Breast epithelium (tissue), 4 donors: ENCODE measurements at regions not wholly inside any gene's neighbourhood (a gene's known extent, or its start where the extent isn't known, plus 50 kb on each side); places are given as distances from the start of the nearest gene placed in this dataset.

Source experiments
- DNase-seq, 2 donors: peaks; one replicate each; pipeline ENCODE4 v3.0.0-alpha.2; 2019; ENCODE audit warnings: low spot score in 2 of 2
- H3K27ac ChIP-seq, 2 donors: fragments of 200-600 bp; sonication (generic) in 1 of 2; one replicate each; pipeline ENCODE4 v1.5.1; 2016 to 2019; ENCODE audit warnings: mild to moderate bottlenecking in 1 of 2
- H3K27me3 ChIP-seq, 2 donors: fragments of 200-600 bp; sonication (generic) in 1 of 2; one replicate each; pipeline versions ENCODE4 v1.5.1 to v1.6.0; 2017 to 2019; ENCODE audit warnings: control low read depth in 1 of 2, mild to moderate bottlenecking in 1 of 2
- H3K36me3 ChIP-seq: fragments of 200-600 bp; one replicate; pipeline ENCODE4 v1.5.1; 2019
- H3K4me1 ChIP-seq, 2 donors: fragments of 200-600 bp; sonication (generic); one replicate each; pipeline ENCODE4 v1.5.1; 2016 to 2019; ENCODE audit warnings: control low read depth in 1 of 2
- H3K4me3 ChIP-seq, 3 donors: fragments of 200-600 bp; sonication (generic); 1 replicate in 2 of 3; 2 replicates in 1 of 3; pipeline ENCODE4 v1.5.1; 2016 to 2019; ENCODE audit warnings: mild to moderate bottlenecking in 3 of 3, moderate library complexity in 2 of 3
- H3K9me3 ChIP-seq, 2 donors: fragments of 200-600 bp; sonication (generic) in 1 of 2; one replicate each; pipeline ENCODE4 v1.5.1; 2016 to 2019; ENCODE audit warnings: control low read depth in 1 of 2
- CTCF ChIP-seq, 3 donors: fragments of 450-650 bp; IDR thresholded peaks; one replicate each; pipeline ENCODE4 v1.5.1; 2016 to 2017; ENCODE audit warnings: antibody characterized with exemption in 3 of 3, mild to moderate bottlenecking in 3 of 3, moderate library complexity in 3 of 3
- POLR2A ChIP-seq: fragments of 450-650 bp; IDR thresholded peaks from one replicate; pipeline ENCODE4 v1.6.1; 2016; ENCODE audit warnings: antibody characterized with exemption, mild to moderate bottlenecking, moderate library complexity
- POLR2AphosphoS5 ChIP-seq, 3 donors: sonication (generic); formaldehyde crosslinking; IDR thresholded peaks; one replicate each; pipeline ENCODE4 v1.6.1; 2017; ENCODE audit warnings: antibody characterized with exemption in 3 of 3
- intact Hi-C: fragments of 100-400 bp; cut with DNase I; formaldehyde crosslinking; loops from one replicate; pipeline ENCODE4 v1.15.1; 2023; ENCODE audit warnings: low total_unique reads

- Histone ChIP-seq H3K36me3 (no peaks in the 10 kb centered on the region), H3K27me3 (no peaks in the 10 kb centered on the region), H3K4me1 (no peaks in the 10 kb centered on the region), H3K27ac (no peak overlapping the region), H3K4me3 (no peak overlapping the region), H3K9me3 (no peaks in the 10 kb centered on the region)
- intact Hi-C loops, result no loop called here
- TF ChIP-seq POLR2A, result no peak
- TF ChIP-seq POLR2AphosphoS5 (IDR thresholded peaks at IDR 0.05), result no peak
- no peak for TF ChIP-seq CTCF (IDR thresholded peaks at IDR 0.05)
- no peak for DNase-seq
Observed at GRCh38 chr19:31223740-31224534, 125.3 kb downstream of the TSHZ3 start.

GRCh38 chr19:31220540-31220939 is 128.7 kb downstream of the TSHZ3 start:
- no peak for DNase-seq
- Histone ChIP-seq H3K27me3 (no peaks in the 10 kb centered on the region), H3K9me3 (no peaks in the 10 kb centered on the region), H3K36me3 (no peaks in the 10 kb centered on the region), H3K4me1 (no peaks in the 10 kb centered on the region), H3K27ac (no peak overlapping the region), H3K4me3 (no peak overlapping the region)
- TF ChIP-seq CTCF (IDR thresholded peaks at IDR 0.05) (no peak), POLR2AphosphoS5 (IDR thresholded peaks at IDR 0.05) (no peak), POLR2A (no peak)
- intact Hi-C loops, result loop anchor here (2.0 kb wide), 1 partner anchor 52 kb away; no protein-coding TSS in a partner anchor

- H3K4me1 ChIP-seq, result no peaks in the 10 kb centered on the region
- H3K4me3 ChIP-seq, result no peak overlapping the region
- H3K9me3 ChIP-seq, result no peaks in the 10 kb centered on the region
- H3K36me3 ChIP-seq, result no peaks in the 10 kb centered on the region
- intact Hi-C loops, result no loop called here
- DNase-seq, result no peak
- no peaks in the 10 kb centered on the region for H3K27me3 ChIP-seq
- H3K27ac ChIP-seq, result no peak overlapping the region
- TF ChIP-seq CTCF (IDR thresholded peaks at IDR 0.05) (no peak), POLR2A (no peak), POLR2AphosphoS5 (IDR thresholded peaks at IDR 0.05) (no peak)
Observed at GRCh38 chr19:31214997-31215396, 134.2 kb downstream of the TSHZ3 start.

GRCh38 chr19:31214086-31214485 is 135.2 kb downstream of the TSHZ3 start:
- DNase-seq, result peak; percentile 70 to 94
- intact Hi-C loops, result no loop called here
- peak overlapping the region in 1 of 3 donors; percentile 45 for H3K4me3 ChIP-seq
- H3K9me3 ChIP-seq, result no peaks in the 10 kb centered on the region
- H3K27me3 ChIP-seq, result no peaks in the 10 kb centered on the region
- H3K4me1 ChIP-seq, result no peaks in the 10 kb centered on the region
- H3K36me3 ChIP-seq, result no peaks in the 10 kb centered on the region
- TF ChIP-seq POLR2AphosphoS5 (IDR thresholded peaks at IDR 0.05) (peak in 2 of 3 donors; percentile 72 to 90), POLR2A (no peak)
- peak overlapping the region; percentile 14 to 84 for H3K27ac ChIP-seq

GRCh38 chr19:31211088-31211487 is 138.1 kb downstream of the TSHZ3 start:
- H3K36me3 ChIP-seq, result no peaks in the 10 kb centered on the region
- no peak overlapping the region for H3K4me3 ChIP-seq
- TF ChIP-seq CTCF (IDR thresholded peaks at IDR 0.05), result no peak
- no peak for TF ChIP-seq POLR2AphosphoS5 (IDR thresholded peaks at IDR 0.05)
- no peak for TF ChIP-seq POLR2A
- no peaks in the 10 kb centered on the region for H3K27me3 ChIP-seq
- no peaks in the 10 kb centered on the region for H3K9me3 ChIP-seq
- no peak for DNase-seq
- no peaks in the 10 kb centered on the region for H3K4me1 ChIP-seq
- no peak overlapping the region for H3K27ac ChIP-seq
- intact Hi-C loops, result no loop called here
